BJ (cell line): ENCODE measurements at regions not wholly inside any gene's neighbourhood (a gene's known extent, or its start where the extent isn't known, plus 50 kb on each side); places are given as distances from the start of the nearest gene placed in this dataset.

Source experiments
- CTCF ChIA-PET: fragments of 350-600 bp; formaldehyde crosslinking; extraction: SDS; loops from one replicate; lab custom pipeline; 2021; ENCODE audit warnings: antibody characterized with exemption, inconsistent platforms; lab: Yijun Ruan, JAX
- POLR2A ChIA-PET: fragments of 300-600 bp; sonication (Branson Sonifier 250); formaldehyde crosslinking; extraction: SDS; loops from one replicate; lab custom pipeline; 2021; ENCODE audit warnings: antibody characterized with exemption; lab: Charles Lee
- DNase-seq: peaks from one replicate; pipeline ENCODE4 v3.0.0-alpha.2; 2011; ENCODE audit warnings: low read depth
- H3K27me3 ChIP-seq: 2 replicates; pipeline ENCODE4 v1.6.0; 2011; ENCODE audit warnings: low read length; ENCODE audit not compliant: control insufficient read depth, insufficient read depth
- H3K36me3 ChIP-seq: 2 replicates; pipeline ENCODE4 v1.5.1; 2011; ENCODE audit warnings: low read length; ENCODE audit not compliant: control insufficient read depth, insufficient read depth
- H3K4me3 ChIP-seq: 2 replicates; pipeline ENCODE4 v1.5.1; 2011; ENCODE audit warnings: low read depth, mild to moderate bottlenecking, control low read depth, low read length
- CTCF ChIP-seq: IDR thresholded peaks from 2 replicates; pipeline ENCODE4 v1.5.1; 2011; ENCODE audit warnings: low read depth, mild to moderate bottlenecking, control low read depth, inconsistent platforms, low read length, moderate library complexity; ENCODE audit not compliant: insufficient read depth

DNA sequence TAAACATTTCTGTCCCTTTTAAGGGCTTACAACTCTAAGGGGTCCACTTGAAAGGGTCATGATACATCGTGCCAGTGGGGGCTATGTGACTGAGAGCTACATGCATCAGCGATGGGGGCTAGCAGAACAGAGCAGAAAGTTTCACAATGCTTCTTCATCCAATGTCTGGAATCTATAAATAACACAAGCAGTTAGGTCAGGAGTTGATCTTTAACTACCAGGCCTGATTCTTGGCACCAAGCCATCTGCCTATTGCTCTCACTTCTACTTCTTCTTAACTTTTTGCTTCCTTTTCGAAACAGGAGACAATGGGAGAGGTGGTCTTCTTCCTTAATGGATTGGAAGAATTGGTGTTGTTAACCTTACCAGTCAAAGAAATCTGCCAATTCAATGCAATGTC is 410.0 kb downstream of the TGFB2 start:
- no peak for DNase-seq
- Histone ChIP-seq H3K36me3 (no peaks in the 10 kb centered on the region), H3K4me3 (no peak overlapping the region), H3K27me3 (no peaks in the 10 kb centered on the region; the same call in 1 of the 2 replicates)
- ChIA-PET POLR2A (no interaction called here), CTCF (no interaction called here)
- TF ChIP-seq CTCF = no peak

DNA sequence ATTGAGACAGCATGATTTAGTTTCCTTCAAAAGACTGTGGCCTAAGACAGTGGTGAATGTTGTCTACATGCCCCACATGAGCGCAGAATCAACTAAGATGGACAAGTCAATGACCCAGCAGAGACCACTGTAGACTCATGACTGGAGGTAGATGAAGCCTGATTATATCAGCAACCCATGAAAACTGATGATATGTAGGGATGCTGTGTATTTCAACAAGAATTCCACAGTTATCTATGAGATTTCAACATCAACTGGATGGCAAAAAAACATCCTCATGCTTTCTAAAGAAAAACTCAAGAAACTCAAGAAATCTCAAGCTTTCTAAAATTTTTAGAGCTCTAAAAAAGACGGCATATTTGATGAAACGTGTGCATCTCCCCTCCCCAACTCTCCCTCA is 413.9 kb upstream of the LYPLAL1 start:
- DNase-seq = no peak
- TF ChIP-seq CTCF = no peak
- CTCF ChIA-PET = interaction anchor here (0.7 to 1.0 kb wide), 2 partner anchors 129 to 626 kb away, joined by 3 read pairs; no protein-coding TSS in a partner anchor
- Histone ChIP-seq H3K4me3 (no peak overlapping the region), H3K27me3 (no peaks in the 10 kb centered on the region), H3K36me3 (no peaks in the 10 kb centered on the region)
- POLR2A ChIA-PET = no interaction called here

DNA sequence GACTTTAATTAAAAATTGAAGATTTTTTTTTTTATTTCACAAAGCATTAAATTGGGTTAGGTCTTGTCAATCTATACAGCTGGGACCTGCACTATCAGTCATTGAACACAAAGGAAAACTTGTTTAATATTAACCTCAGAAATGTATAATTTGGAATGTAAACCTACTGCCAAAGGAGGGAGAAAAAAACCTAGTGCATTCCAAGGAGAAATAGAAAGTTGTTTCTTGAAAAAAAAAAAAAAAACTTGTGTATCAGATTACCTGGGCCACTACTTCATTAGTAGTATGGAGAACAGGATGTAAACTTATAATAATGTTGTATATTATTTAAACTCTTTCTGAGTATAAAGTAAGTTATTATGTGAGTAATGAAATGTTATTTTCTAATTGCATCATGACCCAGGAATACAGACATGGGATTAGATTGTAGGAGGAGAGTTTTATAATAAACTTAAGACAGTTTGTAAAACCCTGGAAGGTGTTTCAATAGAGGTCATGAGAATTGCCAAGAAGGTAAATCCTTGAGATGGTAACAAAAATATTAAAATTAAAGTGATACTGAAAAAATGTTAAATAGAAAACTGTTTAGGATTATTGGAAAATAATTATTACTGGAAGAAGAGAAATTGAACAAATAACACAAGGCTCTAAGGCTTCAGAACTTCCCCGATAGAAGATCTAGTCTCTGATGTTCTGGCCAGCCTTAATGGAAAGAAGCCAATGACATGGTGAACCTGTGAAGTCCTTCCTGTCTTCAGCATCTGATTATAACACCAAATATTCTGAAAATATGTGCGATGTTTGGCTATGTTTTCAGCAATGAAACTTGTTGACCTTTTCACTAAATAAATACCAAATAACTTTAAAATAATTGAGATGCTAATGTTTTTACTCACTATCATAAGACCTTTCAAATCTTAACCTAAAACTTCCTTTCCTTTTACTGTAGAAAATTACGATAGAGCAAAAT is 412.8 kb upstream of the LYPLAL1 start:
- CTCF ChIA-PET = interaction anchor here (0.6 kb wide), 1 partner anchor 37 kb away, joined by 3 read pairs; no protein-coding TSS in a partner anchor
- no peak for DNase-seq
- Histone ChIP-seq H3K36me3 (no peaks in the 10 kb centered on the region), H3K27me3 (no peaks in the 10 kb centered on the region), H3K4me3 (no peak overlapping the region)
- POLR2A ChIA-PET = interaction anchor here (0.6 kb wide), 1 partner anchor 15 kb away, joined by 4 read pairs; no protein-coding TSS in a partner anchor
- TF ChIP-seq CTCF = no peak

- no peak overlapping the region for H3K4me3 ChIP-seq
- ChIA-PET POLR2A (no interaction called here), CTCF (no interaction called here)
- no peak for DNase-seq
- no peak for TF ChIP-seq CTCF
- no peaks in the 10 kb centered on the region for H3K36me3 ChIP-seq
- H3K27me3 ChIP-seq = no peaks in the 10 kb centered on the region
Observed at GRCh38 chr1:218763538-218763937, 410.1 kb upstream of the LYPLAL1 start.

DNA sequence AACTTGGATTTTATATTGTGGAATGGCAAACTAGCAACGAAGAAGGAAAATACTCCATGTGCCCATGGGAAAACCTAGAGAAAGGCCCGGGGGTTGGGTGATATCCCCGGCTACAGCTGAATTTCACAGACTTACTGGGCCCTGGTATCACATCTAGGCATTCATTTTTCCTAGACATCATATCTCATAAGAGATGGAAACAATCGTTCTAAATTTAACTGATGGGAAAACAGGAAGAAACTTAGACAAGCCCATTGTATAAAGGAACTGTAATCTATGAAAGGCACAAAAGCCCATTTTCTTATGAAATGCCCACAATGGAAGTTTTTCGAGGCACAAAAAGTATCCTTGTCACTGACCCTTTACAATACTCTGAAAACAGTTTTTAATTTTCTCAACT is 407.9 kb upstream of the LYPLAL1 start:
- no peak for TF ChIP-seq CTCF
- H3K4me3 ChIP-seq = no peak overlapping the region
- no peaks in the 10 kb centered on the region for H3K36me3 ChIP-seq
- DNase-seq = no peak
- no peaks in the 10 kb centered on the region for H3K27me3 ChIP-seq
- ChIA-PET POLR2A (no interaction called here), CTCF (no interaction called here)
